ENCODE measurements at regions not wholly inside any gene's neighbourhood (a gene's known extent, or its start where the extent isn't known, plus 50 kb on each side); places are given as distances from the start of the nearest gene placed in this dataset.
"Not testable (repeated sequence)": the region's sequence is repeated elsewhere in the genome, so short reads cannot be mapped to it uniquely, and the experiment has no call there.

DNA sequence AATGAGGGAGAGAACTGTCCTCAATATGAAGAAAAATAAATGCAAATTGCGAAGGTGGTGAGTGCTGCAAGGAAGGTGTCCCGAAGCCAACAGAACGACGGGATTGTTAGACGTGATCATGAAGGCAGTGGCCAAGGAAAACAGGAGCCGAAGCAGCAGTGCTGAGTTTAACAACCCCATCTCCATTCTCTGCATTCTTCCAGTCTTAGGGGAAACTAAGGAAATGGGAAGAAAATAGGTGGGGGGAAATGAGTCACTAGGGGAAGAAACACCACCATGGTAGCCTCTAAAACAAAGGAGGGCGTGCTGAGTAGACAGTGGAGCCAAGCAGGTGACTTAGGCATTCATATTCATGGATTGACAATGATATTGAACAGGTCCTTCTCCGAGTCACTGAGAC is 192.2 kb upstream of the AKR1E2 start:
- no peak for DNase-seq

DNA sequence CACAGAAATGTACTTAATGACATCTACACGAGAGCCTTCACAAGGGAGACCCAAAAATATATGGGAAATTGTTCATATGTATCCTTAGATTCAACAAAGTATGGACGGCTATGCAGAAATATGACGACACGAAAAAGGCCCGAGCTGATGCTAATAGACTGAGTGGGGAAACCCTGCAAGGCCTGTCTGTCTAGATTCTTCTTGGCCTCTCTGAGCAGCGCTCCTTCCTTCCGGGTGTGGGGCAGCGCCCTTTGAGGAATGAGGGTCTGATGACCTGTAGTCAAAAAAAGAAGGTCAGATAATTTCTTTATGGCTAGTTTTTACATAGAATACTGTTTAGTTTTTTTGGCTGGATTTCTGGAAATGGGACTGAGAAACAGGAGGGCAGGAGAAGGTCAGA is 192.8 kb upstream of the AKR1E2 start:
- DNase-seq = no peak

DNA sequence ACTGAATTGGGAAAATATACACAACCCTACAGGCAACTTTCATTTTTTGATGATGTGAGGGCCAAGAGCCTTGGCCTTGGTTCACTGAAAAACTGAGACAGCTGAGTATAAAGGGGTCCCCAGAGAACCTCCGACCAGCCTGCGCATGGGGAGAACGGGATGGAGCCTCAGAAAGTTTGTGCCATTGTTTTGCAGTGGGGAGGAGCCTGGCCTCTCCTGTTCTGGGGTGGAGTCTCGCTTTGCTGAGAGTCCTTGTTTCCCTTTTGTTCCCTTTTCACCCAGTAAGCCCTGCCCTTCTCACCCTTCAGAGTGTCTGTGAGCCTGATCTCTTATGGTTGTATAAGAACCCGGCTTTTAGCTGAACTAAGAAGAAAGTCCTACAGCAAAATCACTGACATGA is 193.2 kb upstream of the AKR1E2 start:
- no peak for DNase-seq

DNA sequence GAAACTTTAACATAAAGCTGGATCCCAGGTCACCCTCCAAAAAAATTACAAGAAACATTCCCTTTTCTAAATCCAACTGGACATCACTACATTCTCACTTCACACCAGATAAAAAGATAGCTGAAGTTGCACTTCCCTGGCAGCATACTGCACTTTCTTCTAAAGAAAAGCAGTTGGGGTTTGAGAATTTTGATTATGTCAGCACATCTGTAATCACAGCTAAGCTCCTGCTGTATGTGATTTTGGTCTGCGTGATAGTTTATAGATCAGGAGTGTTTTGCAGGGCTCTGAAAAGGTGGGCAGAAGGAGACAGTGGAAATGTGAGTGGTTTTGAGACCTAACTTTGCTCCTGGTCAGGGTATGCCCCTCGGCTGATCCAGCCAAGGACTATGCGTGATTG is 199.1 kb upstream of the AKR1E2 start:
- no peak for DNase-seq

DNA sequence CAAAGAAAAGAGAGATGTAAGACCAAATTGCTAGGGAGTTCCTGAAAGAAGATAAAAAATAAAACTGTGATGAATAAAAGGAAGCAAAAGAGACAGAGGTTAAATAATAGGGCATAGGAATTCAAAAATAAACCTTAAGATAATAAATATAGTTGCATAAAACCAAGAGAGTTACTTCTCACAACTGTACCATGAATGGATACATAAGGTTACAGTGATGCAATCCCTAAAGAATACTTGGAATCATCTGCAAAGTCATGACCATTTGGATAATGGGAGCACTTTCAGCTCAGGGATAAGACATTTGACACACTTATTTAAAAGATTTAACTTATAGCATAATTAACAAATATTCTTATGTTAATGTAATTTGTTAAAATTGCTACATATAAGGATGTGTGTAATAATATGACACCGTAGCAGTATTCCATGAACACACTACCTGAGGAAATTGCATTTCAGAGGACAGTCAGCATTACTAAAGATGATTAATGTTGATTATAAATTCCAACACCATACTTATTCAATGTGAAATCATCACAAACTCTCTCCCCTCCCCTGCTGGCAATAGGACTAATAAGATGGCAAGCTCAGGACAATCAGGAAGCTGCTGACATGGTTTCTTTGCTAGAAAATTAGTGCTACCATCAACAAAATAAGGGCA is 202.1 kb upstream of the AKR1E2 start:
- DNase-seq = no peak

DNA sequence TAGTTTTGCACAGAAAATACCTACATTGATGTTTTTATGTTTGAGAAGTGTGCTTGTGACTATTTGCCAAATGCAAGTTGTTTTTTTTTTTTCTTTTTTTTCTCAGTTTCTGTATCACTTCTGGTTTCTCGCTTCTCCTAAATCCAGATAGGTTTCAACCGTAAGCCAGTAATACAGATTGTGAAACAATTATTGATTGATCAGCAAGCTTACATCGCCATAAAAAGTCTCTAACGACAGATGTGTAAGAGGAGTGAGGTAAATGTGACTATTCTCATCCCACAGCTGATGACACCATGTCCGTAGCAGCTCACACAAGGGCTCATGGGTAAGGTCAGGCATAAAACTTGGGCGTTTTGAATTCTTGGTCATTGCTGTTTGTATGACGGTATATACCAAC is 202.8 kb upstream of the AKR1E2 start:
- no peak for DNase-seq

DNA sequence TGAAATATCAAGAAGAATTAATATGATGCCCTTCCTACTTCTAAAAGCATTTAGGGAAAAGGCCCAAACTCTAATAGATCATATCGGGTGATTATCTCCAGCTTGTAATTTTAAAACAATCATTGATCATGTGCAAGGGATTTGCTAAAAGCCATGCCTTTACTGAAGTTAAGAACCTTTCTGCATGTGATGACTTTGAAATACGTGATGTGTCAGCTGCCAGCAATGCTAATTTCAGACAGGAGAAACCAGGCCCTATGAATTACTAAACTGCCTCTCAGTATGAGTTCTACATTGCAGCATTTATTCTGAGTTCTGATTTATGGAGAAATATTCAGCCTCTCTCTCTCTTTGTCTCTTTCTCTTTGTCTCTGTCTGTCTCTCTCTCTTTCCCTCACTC is 203.6 kb upstream of the AKR1E2 start:
- DNase-seq = no peak

DNA sequence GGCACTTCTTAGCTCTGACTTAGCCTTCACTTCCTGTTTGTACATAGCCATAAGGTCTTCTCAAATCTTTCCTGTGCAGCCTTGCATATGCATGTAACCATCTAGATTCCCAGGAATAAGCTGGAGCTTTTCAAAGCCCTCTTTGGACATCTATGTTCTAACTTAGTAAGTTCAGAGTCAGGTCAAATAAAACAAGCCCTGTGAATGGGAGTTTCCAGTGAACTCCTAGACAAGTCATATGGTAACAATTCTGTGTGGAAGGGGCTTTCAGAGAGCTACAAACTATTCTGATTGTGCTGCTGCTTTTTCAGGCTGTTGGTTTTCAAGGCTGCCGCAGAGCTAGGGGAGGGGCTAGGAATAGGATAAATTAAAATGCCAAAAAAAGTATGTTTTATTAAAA is 208.4 kb upstream of the AKR1E2 start:
- no peak for DNase-seq

DNA sequence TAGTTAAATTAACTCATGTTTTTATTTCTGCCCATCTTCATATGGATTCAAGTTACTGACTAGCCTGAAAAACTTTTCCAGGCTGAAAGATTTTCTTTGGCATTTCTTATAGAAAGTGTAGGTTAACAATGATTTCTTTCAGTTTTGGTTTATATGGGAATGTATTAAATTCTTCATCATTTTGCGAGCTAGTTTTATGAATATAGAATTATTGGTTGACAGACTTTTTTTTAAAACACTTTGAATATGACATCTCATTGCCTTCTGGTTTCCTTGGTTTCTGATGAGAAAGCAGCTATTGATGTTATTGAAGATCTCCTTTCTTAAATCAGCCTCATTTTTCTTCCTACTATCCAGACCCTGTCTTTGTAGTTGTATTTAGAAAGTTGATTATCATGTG is 211.0 kb upstream of the AKR1E2 start:
- no peak for DNase-seq

DNA sequence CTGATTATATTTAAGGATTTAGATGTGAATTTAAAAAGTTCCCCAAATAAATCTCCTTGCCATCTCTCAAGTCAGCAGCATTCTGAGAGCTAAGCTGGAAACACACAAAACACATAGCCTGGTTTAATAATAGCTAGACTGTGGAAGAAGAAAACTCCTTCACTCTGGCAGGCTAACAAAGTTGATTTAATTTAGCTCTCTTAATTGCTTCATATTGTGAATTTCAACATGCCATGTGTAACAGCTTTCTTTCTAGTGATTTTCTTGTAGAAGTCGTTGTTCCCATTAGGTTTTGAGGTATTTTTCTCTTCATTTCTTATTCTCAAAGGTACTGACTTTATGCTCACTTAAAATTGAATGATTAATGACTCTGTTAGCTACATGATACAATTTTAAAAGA is 216.8 kb upstream of the AKR1E2 start:
- DNase-seq = no peak

DNA sequence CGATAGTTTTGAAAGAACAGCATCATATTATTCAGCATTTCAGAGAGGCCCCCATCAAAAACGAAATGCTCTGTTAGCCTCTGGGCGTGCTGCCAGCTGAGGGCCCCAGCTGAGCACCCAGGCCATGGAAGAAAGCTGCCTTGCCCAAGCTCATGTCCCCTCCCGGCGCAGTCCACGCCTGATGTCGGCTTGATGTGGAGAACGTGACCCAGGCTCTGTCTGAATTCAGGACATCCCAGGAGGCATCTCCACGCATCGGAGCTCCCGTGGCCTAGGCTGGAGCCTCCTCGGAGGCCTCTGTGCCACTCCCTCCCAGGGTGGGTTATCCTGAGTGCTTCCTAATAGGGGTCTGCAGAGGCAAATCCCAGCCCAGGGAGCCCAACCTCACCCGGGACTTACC is 218.3 kb upstream of the AKR1E2 start:
- no peak for DNase-seq

DNA sequence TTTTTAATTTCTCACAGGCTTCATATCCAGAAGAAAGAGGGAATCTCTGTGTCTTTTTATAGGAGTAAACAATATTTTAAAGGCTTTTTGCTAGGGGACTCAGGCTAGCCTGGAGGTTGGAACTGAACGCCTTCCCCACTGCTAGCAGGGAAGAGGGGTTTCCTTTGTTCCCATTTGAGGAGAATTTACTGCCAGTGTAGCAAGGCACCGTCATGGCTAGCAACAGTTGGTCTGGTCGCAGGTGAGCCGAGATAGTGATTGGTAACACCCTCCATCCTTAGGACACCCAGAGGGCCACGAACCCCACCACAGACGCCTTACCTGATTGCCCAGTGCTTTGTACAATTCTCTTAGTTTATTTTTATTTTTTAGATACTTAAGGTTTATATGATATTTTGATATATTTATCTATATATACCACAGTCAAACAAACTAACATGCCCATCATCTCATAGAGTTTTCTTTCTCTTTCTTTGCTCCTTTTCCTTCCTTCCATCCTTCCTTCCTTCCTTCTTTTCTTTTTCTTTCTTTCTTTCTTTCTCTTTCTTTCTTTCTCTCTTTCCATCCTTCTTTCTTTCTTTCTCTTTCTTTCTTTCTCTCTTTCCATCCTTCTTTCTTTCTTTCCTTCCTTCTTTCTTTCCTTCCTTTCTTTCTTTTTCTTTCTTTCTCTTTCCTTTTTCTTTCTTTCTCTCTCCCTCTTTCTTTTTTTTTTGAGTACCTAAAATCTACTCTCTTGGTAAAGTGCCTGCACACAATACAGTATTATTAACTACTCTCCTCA is 219.0 kb upstream of the AKR1E2 start:
- no peak for DNase-seq

DNA sequence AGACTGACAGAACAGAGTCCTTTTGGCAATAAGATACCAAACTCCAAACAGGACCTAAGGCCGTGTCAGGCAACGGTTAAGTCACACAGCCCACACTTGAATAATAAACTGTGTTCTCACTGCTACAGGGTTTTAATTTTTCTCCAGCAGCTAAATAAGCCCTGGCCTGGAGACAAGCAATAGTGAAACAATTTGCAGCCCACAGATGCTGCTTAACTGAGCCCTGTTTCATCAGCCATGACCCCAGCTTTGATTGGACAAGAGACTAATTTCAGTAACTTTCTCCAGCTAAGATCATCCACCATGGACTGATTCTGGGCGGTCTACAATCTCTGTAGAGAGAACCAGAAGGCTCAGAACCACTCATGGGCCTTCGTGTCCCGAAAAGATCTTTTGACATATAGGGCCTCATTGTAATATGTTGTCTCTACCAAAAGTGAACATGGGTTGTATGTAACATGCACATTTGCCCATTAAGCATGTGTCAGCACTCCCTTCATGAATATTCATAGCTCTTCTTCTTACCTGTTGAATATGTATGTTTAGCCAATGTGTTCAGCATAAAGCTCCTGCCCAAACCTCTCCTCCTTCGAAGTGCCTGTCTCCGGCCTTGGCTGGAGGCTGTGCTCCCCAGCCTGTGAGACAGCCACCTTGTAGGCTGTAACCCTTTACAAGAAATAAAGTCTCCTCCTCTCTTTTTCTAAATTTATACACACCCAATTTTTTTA is 223.1 kb upstream of the AKR1E2 start:
- DNase-seq = no peak

DNA sequence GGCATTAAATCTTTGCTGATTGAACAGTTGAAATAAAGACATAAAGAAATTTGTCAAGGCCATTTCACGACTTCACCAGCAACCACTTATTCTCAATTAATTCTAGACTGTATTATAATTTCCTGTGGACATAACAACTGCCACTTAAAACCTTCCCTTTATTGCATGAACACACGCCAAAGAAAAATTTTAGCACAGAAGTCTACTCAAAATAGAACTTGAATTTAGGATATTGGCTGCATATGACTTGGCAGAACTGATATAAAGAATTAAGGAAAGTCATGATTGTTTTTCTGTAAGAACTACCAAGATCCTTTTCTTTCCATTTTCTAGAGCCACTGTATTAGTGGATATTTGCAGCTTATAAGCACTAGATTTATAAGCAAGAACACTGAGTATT is 226.5 kb upstream of the AKR1E2 start:
- DNase-seq = no peak

DNA sequence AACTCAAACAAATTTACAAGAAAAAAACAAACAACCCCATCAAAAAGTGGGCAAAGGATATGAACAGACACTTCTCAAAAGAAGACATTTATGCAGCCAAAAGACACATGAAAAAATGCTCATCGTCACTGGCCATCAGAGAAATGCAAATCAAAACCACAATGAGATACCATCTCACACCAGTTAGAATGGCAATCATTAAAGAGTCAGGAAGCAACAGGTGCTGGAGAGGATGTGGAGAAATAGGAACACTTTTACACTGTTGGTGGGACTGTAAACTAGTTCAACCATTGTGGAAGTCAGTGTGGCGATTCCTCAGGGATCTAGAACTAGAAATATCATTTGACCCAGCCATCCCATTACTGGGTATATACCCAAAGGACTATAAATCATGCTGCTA is 228.1 kb upstream of the AKR1E2 start:
- DNase-seq = not testable (repeated sequence)

DNA sequence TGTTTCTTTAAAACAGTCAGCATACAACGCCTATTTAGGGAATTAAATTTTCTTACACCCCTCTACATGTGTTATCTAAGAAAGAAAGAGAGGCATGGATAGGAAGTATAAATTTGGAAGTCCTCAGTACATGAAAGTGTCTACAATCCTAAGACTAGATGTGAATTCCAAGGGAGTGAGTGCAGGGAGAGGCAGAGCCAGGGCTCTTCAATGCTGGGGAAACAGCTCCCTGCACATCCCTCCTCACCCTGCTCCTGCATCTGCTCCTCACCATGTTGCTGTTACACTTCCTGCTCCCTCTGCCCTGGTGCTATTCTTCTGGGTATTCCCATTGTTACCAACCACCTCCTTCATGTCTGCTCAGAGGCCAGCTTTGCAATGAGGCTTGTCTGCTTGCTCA is 229.1 kb upstream of the AKR1E2 start:
- DNase-seq = no peak

DNA sequence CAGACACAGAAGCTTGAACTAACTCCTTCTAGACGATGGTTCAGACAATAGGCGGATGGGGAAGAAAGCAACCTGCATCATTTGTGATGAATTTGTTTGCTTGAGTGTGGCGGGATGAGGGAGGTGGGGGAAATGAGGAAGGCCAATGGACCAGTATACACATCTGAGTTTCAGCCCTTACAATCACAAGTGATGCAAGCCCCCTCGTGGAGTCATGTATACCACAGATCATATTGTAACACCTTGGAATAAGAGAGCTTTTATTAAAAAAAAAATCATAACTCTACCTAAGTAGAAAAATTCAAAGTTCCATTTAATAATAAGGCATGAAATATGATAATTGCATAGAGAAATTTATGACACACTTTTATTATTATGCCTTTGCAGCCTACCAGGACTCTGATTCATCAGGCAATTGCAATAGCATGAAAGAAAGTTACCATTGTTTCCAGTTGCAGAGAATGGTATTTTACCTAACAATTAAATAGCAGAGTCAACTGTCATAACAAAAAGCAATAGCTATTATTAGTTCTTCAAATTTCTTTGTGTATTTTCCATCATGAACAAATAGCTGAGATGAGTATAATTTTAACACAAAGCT is 230.2 kb upstream of the AKR1E2 start:
- DNase-seq = no peak

DNA sequence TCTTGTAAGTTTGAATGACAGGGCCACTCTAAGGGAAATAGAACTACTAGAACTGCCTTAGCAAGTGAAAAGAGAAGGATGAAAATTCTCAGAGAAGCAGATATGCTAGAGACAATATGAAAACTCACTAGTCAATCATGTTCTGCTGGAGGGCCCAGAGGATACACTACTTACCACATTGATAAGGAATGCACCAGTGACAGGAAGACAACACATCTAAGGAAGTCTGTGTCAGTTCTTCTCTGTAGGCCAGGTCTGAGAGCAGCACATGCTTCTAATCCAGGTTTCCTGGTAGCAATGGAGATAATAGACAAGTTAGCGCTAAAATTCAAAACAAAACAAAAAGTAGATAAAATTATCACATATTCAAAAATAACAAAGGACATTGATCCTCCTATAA is 235.2 kb upstream of the AKR1E2 start:
- no peak for DNase-seq

DNA sequence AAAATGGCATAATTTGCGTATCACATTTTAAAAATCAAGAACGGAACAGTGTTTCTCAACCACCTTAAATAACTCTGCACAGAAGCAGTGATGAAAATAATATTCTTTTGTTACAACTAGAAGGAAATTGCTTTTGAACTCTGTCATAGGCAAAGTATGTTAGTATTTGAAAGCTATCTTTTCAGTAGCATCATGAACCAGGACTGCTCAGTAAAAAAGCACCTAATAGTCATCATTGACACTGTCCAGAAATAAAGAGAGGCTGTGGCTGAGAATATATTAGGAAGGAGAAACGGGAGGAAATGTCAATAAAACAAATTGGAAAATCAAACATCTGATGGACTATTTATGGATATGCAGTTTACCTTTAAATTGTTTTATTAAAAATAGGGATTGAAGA is 237.2 kb upstream of the AKR1E2 start:
- DNase-seq = no peak

DNA sequence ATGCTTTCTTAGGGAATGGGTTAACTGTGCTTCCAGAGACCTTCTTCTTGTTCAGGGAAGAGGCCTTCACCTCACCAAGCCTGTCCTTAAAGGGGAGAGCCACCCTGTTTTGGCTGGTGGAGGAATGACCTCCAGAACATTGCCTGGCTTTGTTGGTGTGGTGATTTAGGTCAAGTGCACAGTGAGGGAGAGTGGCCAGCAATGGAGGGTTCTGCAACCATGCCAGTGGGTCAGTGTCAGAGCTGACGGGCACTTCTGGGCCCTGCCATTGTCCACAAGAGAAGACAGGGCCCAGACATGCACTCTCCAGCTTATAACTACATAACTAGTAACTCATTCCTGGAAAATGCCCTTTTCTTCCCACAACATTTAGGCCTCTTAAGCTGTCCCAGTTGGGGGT is 238.5 kb upstream of the AKR1E2 start:
- DNase-seq = no peak

DNA sequence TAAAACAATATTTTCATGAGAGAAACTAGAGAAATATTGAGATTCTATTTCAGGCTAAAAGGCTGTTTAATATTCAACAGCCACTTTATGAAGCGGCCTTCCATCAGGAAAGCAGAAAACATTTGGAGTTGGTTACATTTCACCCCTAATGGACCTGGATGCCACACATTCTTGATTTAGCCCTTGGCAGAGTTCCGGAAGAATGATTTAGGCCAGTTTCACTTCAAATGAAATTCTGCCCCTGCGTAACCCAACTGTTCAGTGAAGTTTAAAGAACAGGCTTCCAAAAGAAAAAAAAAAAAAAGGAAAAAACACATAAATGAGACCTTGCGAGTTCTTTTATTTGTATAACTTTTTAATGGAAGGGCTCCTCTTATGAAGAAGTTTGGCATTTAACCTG is 239.2 kb upstream of the AKR1E2 start:
- no peak for DNase-seq

DNA sequence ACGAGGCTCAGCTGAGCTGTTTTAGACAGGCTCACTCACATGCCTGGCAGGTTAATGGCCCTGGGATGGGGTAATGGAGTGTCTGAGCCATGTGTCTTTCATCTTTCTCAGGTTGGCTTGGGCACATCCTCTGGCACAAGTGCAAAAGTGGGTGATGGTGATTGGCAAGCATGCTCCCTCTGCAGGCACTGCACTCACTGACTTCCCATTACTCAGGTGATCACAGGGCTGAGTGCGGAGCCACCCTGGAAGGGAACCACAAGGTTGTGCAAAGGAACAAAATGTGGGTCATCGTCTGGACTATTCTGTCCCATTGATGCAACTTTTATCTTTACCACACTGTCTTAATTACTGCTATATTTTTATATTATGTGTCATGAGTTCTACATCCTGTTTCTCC is 244.1 kb upstream of the AKR1E2 start:
- no peak for DNase-seq

DNA sequence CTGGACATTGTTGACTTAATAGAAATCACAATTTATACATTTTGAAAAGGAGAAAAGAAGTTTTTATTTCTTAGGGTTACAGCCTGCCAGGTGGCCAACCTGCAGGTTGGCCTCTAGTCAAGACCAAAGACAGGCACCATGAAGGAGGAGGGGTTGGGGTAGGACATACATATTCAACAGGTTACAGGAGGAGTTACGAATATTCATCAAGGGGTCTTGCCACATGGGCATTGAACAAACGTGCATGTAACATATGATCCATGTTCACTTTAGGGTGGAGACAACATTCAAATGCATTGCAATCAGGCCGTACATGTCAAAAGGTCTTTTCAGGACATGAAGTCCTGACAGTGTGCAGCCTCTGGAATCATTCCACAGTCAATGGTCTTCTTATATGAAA is 246.2 kb upstream of the AKR1E2 start:
- no peak for DNase-seq

DNA sequence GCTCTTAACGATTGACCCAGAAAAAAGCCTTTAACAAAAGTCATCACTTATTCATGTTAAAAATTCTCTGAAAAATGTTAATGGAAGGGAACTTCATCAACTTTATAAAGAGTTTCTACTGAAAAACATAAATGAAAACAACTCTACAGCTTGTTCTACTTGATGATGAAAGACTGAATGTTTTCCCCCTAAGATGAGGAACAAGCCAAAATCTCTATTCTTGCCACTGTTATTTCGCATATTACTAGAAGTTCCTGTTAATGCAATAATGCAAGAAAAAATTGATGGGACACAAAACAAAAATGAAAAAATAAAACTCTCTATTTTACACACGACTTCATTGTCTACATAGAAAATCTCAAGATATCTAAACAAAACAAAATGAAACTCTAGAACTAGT is 249.8 kb upstream of the AKR1E2 start:
- DNase-seq = no peak

Measured in cerebellar nuclear complex (tissue), 1 donor.